Calu3 (cell line): ENCODE measurements at regions not wholly inside any gene's neighbourhood (a gene's known extent, or its start where the extent isn't known, plus 50 kb on each side); places are given as distances from the start of the nearest gene placed in this dataset.

Experiments used
- BruUV-seq: library from RNA; stranded (reverse); fragments of 400-500 nt; replicated peaks from 2 replicates; lab custom pipeline; 2021; lab: Mats Ljungman, UMichigan
- CTCF ChIA-PET: fragments of 300-600 bp; sonication (Branson Sonifier 250); formaldehyde crosslinking; loops from one replicate; lab custom pipeline; 2022; ENCODE audit warnings: antibody characterized with exemption; lab: Charles Lee
- DNase-seq: peaks from one replicate; pipeline ENCODE4 v3.0.0; 2022
- H3K27ac Mint-ChIP-seq: one replicate; pipeline ENCODE4 v1.8.0; 2022; ENCODE audit warnings: mixed read lengths; ENCODE audit not compliant: unreplicated experiment
- H3K27me3 Mint-ChIP-seq: one replicate; pipeline ENCODE4 v1.8.0; 2022; ENCODE audit warnings: mixed read lengths; ENCODE audit not compliant: unreplicated experiment
- H3K36me3 Mint-ChIP-seq: one replicate; pipeline ENCODE4 v1.8.0; 2022; ENCODE audit warnings: mild to moderate bottlenecking, moderate library complexity, mixed read lengths; ENCODE audit not compliant: insufficient read depth, unreplicated experiment
- H3K4me1 Mint-ChIP-seq: one replicate; pipeline ENCODE4 v1.8.0; 2022; ENCODE audit warnings: mild to moderate bottlenecking, low read depth, mixed read lengths; ENCODE audit not compliant: unreplicated experiment
- H3K4me3 Mint-ChIP-seq: one replicate; pipeline ENCODE4 v1.8.0; 2022; ENCODE audit warnings: mild to moderate bottlenecking, low read depth, moderate library complexity, mixed read lengths; ENCODE audit not compliant: unreplicated experiment
- H3K9me3 Mint-ChIP-seq: one replicate; pipeline ENCODE4 v1.8.0; 2022; ENCODE audit warnings: low read depth, mixed read lengths; ENCODE audit not compliant: unreplicated experiment
- CTCF ChIP-seq: fragments of 200-600 bp; IDR thresholded peaks from one replicate; pipeline ENCODE4 v1.8.0; 2022; ENCODE audit warnings: antibody characterized with exemption; ENCODE audit not compliant: unreplicated experiment
- intact Hi-C: fragments of 100-400 bp; cut with micrococcal nuclease; formaldehyde crosslinking; loops from one replicate; pipeline ENCODE4 v1.10.0; 2022; ENCODE audit not compliant: unreplicated experiment

GRCh38 chr7:68805159-68805558, 793.1 kb upstream of the AUTS2 start:
- Mint-ChIP-seq H3K36me3 (no peaks in the 10 kb centered on the region), H3K27me3 (no peaks in the 10 kb centered on the region), H3K4me1 (no peaks in the 10 kb centered on the region), H3K27ac (no peak overlapping the region), H3K4me3 (no peak overlapping the region), H3K9me3 (peaks cover 13% of the 10 kb centered on the region)
- intact Hi-C loops = no loop called here
- DNase-seq = no peak
- CTCF ChIA-PET = no interaction called here
- BruUV-seq = no TSS peak
- no peak for TF ChIP-seq CTCF

- no peak for TF ChIP-seq CTCF
- intact Hi-C loops = no loop called here
- no peak for DNase-seq
- Mint-ChIP-seq H3K27me3 (no peaks in the 10 kb centered on the region), H3K9me3 (peaks cover 17% of the 10 kb centered on the region), H3K4me3 (no peak overlapping the region), H3K4me1 (no peaks in the 10 kb centered on the region), H3K27ac (no peak overlapping the region), H3K36me3 (no peaks in the 10 kb centered on the region)
- CTCF ChIA-PET = no interaction called here
- no TSS peak for BruUV-seq
These were observed 790.6 kb upstream of the AUTS2 start for GRCh38 chr7:68807666-68808065.

- BruUV-seq = no TSS peak
- no peak overlapping the region for H3K27ac Mint-ChIP-seq
- H3K4me1 Mint-ChIP-seq = no peaks in the 10 kb centered on the region
- no peak for TF ChIP-seq CTCF
- H3K9me3 Mint-ChIP-seq = peaks cover 15% of the 10 kb centered on the region
- DNase-seq = no peak
- CTCF ChIA-PET = no interaction called here
- no peak overlapping the region for H3K4me3 Mint-ChIP-seq
- intact Hi-C loops = no loop called here
- H3K27me3 Mint-ChIP-seq = no peaks in the 10 kb centered on the region
- H3K36me3 Mint-ChIP-seq = no peaks in the 10 kb centered on the region
These were observed 784.7 kb upstream of the AUTS2 start for GRCh38 chr7:68813551-68814080.

GRCh38 chr7:68816491-68816890, 781.8 kb upstream of the AUTS2 start:
- no peak for DNase-seq
- no peaks in the 10 kb centered on the region for H3K4me1 Mint-ChIP-seq
- no peak for TF ChIP-seq CTCF
- peaks cover 10% of the 10 kb centered on the region for H3K9me3 Mint-ChIP-seq
- H3K4me3 Mint-ChIP-seq = no peak overlapping the region
- BruUV-seq = no TSS peak
- H3K27ac Mint-ChIP-seq = no peak overlapping the region
- H3K36me3 Mint-ChIP-seq = no peaks in the 10 kb centered on the region
- intact Hi-C loops = no loop called here
- CTCF ChIA-PET = no interaction called here
- no peaks in the 10 kb centered on the region for H3K27me3 Mint-ChIP-seq
